AG09309 (cell line): ENCODE measurements at regions not wholly inside any gene's neighbourhood (a gene's known extent, or its start where the extent isn't known, plus 50 kb on each side); places are given as distances from the start of the nearest gene placed in this dataset.

Source experiments
- DNase-seq: peaks from one replicate; pipeline ENCODE4 v3.0.0-alpha.2; 2010; ENCODE audit warnings: low read depth
- H3K4me3 ChIP-seq: 2 replicates; pipeline ENCODE4 v1.5.1; 2011; ENCODE audit warnings: mild to moderate bottlenecking, low read depth, low read length, moderate library complexity; ENCODE audit not compliant: control insufficient read depth
- CTCF ChIP-seq: IDR thresholded peaks from 2 replicates; pipeline ENCODE4 v1.5.1; 2011; ENCODE audit warnings: mild to moderate bottlenecking, low read depth, low read length, inconsistent platforms; ENCODE audit not compliant: insufficient read depth, control insufficient read depth; ENCODE audit errors: missing control alignments

- H3K4me3 ChIP-seq = no peak overlapping the region
- no peak for DNase-seq
- TF ChIP-seq CTCF = no peak
These were observed 67.9 kb upstream of the BLID start for GRCh38 chr11:122183933-122184332.

GRCh38 chr11:122181893-122182292 lies 65.9 kb upstream of the BLID start:
- DNase-seq = no peak
- TF ChIP-seq CTCF = no peak
- no peak overlapping the region for H3K4me3 ChIP-seq

GRCh38 chr11:122181372-122181771 lies 65.4 kb upstream of the BLID start:
- H3K4me3 ChIP-seq = no peak overlapping the region
- no peak for TF ChIP-seq CTCF
- DNase-seq = no peak

GRCh38 chr11:122179961-122180834 lies 64.2 kb upstream of the BLID start:
- TF ChIP-seq CTCF = no peak
- H3K4me3 ChIP-seq = peak overlapping the region; percentile 39
- peak; percentile 98 for DNase-seq

GRCh38 chr11:122178795-122179194 lies 62.8 kb upstream of the BLID start:
- no peak for DNase-seq
- no peak for TF ChIP-seq CTCF
- peak overlapping the region; percentile 39 for H3K4me3 ChIP-seq

- DNase-seq = no peak
- peak overlapping the region; percentile 39 for H3K4me3 ChIP-seq
- TF ChIP-seq CTCF = no peak
These were observed 61.2 kb upstream of the BLID start for GRCh38 chr11:122177238-122177637.
